Lung microvascular endothelial cell (primary cell): ENCODE measurements at regions not wholly inside any gene's neighbourhood (a gene's known extent, or its start where the extent isn't known, plus 50 kb on each side); places are given as distances from the start of the nearest gene placed in this dataset.

ENCODE experiments used
- DNase-seq, 2 donors: peaks; one replicate each; pipeline versions ENCODE4 v3.0.0 to v3.0.0-alpha.2; 2010; ENCODE audit warnings: low read depth in 2 of 2

GRCh38 chr3:71982506-71983258, 197.7 kb upstream of the PROK2 start:
- DNase-seq: peak; percentile 11 to 56

- DNase-seq: no peak
Observed at GRCh38 chr3:71979175-71979574, 194.2 kb upstream of the PROK2 start.

- DNase-seq: no peak
Observed at GRCh38 chr3:71978150-71978721, 193.3 kb upstream of the PROK2 start.

- no peak for DNase-seq
Observed at GRCh38 chr3:71977525-71977924, 192.6 kb upstream of the PROK2 start.

- no peak for DNase-seq
Observed at GRCh38 chr3:71975573-71975972, 190.6 kb upstream of the PROK2 start.

- no peak for DNase-seq
Observed at GRCh38 chr3:71974786-71975185, 189.8 kb upstream of the PROK2 start.

GRCh38 chr3:71973274-71974030, 188.5 kb upstream of the PROK2 start:
- DNase-seq: no peak

- no peak for DNase-seq
Observed at GRCh38 chr3:71972031-71972430, 187.1 kb upstream of the PROK2 start.

- no peak for DNase-seq
Observed at GRCh38 chr3:71968544-71968943, 183.6 kb upstream of the PROK2 start.

GRCh38 chr3:71966185-71966584, 181.2 kb upstream of the PROK2 start:
- no peak for DNase-seq

GRCh38 chr3:71964170-71964569, 179.2 kb upstream of the PROK2 start:
- DNase-seq: no peak

- no peak for DNase-seq
Observed at GRCh38 chr3:71962561-71963240, 177.8 kb upstream of the PROK2 start.

- no peak for DNase-seq
Observed at GRCh38 chr3:71961891-71962290, 176.9 kb upstream of the PROK2 start.

- no peak for DNase-seq
Observed at GRCh38 chr3:71961378-71961777, 176.4 kb upstream of the PROK2 start.

- no peak for DNase-seq
Observed at GRCh38 chr3:71958533-71958932, 173.6 kb upstream of the PROK2 start.

GRCh38 chr3:71956716-71957115, 171.8 kb upstream of the PROK2 start:
- no peak for DNase-seq

- no peak for DNase-seq
Observed at GRCh38 chr3:71956069-71956340, 171.1 kb upstream of the PROK2 start.

- DNase-seq: peak; percentile 68 to 89
Observed at GRCh38 chr3:71955240-71956068, 170.5 kb upstream of the PROK2 start.

GRCh38 chr3:71951842-71952241, 166.9 kb upstream of the PROK2 start:
- no peak for DNase-seq

- DNase-seq: no peak
Observed at GRCh38 chr3:71951361-71951760, 166.4 kb upstream of the PROK2 start.

- no peak for DNase-seq
Observed at GRCh38 chr3:71949442-71949841, 164.5 kb upstream of the PROK2 start.
